Adrenal gland (tissue), 5 donors: ENCODE measurements at regions not wholly inside any gene's neighbourhood (a gene's known extent, or its start where the extent isn't known, plus 50 kb on each side); places are given as distances from the start of the nearest gene placed in this dataset.
"Not testable (repeated sequence)": the region's sequence is repeated elsewhere in the genome, so short reads cannot be mapped to it uniquely, and the experiment has no call there.

Experiments used
- CTCF ChIP-seq, 6 experiments: fragments of 450-650 bp in 4 of 6; fragments of 200-600 bp in 2 of 6; sonication (generic) in 1 of 6; IDR thresholded peaks; 1 replicate in 5 of 6; 2 replicates in 1 of 6; pipeline versions ENCODE4 v1.5.1 to v1.8.0; 2016 to 2021; ENCODE audit warnings: antibody characterized with exemption in 6 of 6, mild to moderate bottlenecking in 2 of 6, moderate library complexity in 1 of 6
- POLR2A ChIP-seq, 2 donors: fragments of 450-650 bp; IDR thresholded peaks; one replicate each; pipeline ENCODE4 v1.6.1; 2017; ENCODE audit warnings: antibody characterized with exemption in 2 of 2, mild to moderate bottlenecking in 2 of 2, moderate library complexity in 1 of 2
- donor health status: DM: no; HTN: no; CAD: no.

GRCh38 chr3:75446948-75447347 is 217.2 kb upstream of the FRG2C start:
- not testable (repeated sequence) for TF ChIP-seq POLR2A, CTCF (IDR thresholded peaks at IDR 0.05)
